Activated CD8-positive, alpha-beta memory T cell treated with anti-CD3 and anti-CD28 coated beads, Interleukin-2, amount 50 U/mL, for 48 hours (primary cell): ENCODE measurements at regions not wholly inside any gene's neighbourhood (a gene's known extent, or its start where the extent isn't known, plus 50 kb on each side); places are given as distances from the start of the nearest gene placed in this dataset.

Experiments
- DNase-seq: peaks from one replicate; pipeline ENCODE4 v3.0.0-alpha.2; 2020

DNA sequence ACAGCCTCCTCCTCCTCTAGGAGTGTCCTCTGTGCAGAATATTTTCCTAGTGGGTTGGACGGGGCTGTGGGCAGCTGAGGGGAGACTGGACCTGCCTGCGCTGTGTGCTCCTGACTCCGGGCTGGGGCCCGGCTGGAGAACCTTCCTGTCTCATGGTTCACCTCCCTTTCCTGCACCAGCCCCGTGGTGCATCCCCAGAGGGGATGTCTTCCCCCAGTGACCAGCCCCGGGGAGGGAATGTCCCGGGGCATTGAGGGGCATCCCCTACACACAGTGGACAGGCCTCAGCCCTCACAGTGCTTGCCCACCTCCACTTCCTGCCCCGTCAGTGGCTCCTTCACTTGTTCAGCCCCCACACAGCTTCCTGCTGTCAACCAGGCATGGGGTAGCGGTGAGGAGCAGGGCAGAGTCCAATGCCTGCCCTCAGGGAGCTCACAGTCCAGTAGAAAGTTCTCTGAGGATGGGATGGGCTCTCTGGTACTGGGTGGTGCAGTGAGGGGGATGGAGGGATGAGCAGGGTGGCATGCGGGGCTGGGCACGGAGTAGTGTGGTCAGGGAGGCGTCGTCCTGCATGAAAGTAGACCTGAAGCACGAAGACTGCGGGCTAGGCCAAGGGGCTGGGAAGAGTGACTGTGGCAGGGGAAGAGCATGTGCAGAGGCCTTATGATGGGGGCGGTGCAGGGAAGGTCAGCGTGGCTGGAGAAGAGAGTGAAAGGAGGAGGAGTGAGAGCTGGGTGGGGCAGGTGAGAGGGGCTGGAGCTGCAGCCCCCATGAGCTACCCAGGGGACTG lies 52.1 kb upstream of the PITX1 start:
- DNase-seq: no peak

DNA sequence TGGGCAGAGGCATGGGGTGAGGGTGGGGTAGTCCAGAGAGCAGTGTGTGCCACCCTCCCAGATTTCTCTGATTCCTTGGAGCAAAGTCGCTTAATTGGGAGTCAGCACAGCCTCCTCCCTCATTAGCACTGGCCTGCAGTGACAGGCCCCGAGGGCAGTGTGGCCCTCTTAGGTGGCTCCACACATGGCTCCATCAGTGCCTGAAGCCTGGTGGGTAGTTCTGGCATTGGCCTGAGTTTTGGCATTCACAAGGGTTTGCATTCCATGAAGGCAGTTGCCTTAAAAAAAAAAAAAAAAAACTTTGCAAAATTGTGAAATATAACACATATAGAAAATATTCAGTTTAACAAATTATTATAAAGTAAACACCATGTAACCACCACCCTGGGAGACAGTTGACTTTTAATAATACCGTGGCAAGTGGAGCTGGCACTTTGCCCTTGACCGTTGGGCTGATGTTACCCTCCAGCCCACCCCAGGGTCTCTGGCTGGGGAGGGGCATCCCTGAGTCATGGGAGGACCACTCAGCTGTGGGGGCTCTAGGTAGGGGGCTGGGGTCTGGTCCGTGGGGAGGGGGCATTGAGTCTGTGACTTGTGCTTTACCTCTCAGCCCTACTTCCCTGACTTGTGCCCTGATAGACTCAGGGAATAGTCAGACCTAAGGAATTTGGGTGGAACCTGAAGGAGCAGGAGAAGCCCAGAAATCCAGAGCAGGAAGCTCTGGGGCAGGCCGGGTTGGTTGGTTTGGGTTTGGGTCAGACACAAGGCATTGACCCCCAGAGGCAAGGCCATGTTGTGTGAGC lies 51.3 kb upstream of the PITX1 start:
- DNase-seq: no peak
